Left ventricle myocardium inferior (tissue), 1 donor: ENCODE measurements at regions not wholly inside any gene's neighbourhood (a gene's known extent, or its start where the extent isn't known, plus 50 kb on each side); places are given as distances from the start of the nearest gene placed in this dataset.

Experiments used
- DNase-seq: peaks from one replicate; pipeline ENCODE4 v3.0.0-alpha.2; 2020
- H3K27ac ChIP-seq: fragments of 200-600 bp; replicated peaks from 2 replicates; pipeline ENCODE4 v1.8.0; 2021
- H3K27me3 ChIP-seq: fragments of 200-600 bp; 2 replicates; pipeline ENCODE4 v1.8.0; 2021; ENCODE audit warnings: low read depth
- H3K36me3 ChIP-seq: fragments of 200-600 bp; 2 replicates; pipeline ENCODE4 v1.8.0; 2021
- H3K4me1 ChIP-seq: fragments of 200-600 bp; 2 replicates; pipeline ENCODE4 v1.8.0; 2021
- H3K4me3 ChIP-seq: fragments of 200-600 bp; 2 replicates; pipeline ENCODE4 v1.8.0; 2021; ENCODE audit warnings: mild to moderate bottlenecking, moderate library complexity
- H3K9me3 ChIP-seq: fragments of 200-600 bp; replicated peaks from 2 replicates; pipeline ENCODE4 v1.8.0; 2021
- intact Hi-C: fragments of 100-400 bp; cut with micrococcal nuclease; formaldehyde crosslinking; loops from one replicate; pipeline ENCODE4 v1.11.0; 2022
- TF ChIP-seq, protein P1 (sequence below): fragments of 200-600 bp; IDR thresholded peaks from 2 replicates; pipeline ENCODE4 v1.8.0; 2021; ENCODE audit warnings: antibody characterized with exemption, mild to moderate bottlenecking, borderline replicate concordance
- donor health status: DM: no; HTN: yes; CAD: no; lungs with severe emphysema.

DNA sequence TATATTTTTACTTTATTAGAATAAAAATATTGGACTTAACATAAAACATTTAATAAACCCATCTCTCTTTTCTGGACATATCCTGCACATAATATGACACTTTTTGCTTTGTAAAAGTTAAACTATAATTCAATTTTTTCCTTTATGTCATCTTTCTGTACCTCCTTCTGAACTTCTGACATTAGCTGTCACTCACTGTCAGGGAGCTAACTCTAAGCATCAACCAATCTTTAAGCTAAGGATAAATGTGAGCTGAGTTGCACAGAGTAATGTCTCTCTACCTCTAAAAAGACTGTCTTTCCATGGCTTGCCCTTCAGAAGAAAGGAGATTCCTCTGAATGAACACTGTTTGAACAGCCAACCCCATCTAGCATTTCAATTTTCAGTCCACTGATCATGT, 948.6 kb upstream of the CHAC2 start:
- Histone ChIP-seq H3K4me3 (no peak overlapping the region), H3K27me3 (no peaks in the 10 kb centered on the region), H3K4me1 (no peaks in the 10 kb centered on the region), H3K9me3 (no peaks in the 10 kb centered on the region), H3K27ac (no peak overlapping the region), H3K36me3 (no peaks in the 10 kb centered on the region)
- no peak for DNase-seq
- TF ChIP-seq, protein P1, sequence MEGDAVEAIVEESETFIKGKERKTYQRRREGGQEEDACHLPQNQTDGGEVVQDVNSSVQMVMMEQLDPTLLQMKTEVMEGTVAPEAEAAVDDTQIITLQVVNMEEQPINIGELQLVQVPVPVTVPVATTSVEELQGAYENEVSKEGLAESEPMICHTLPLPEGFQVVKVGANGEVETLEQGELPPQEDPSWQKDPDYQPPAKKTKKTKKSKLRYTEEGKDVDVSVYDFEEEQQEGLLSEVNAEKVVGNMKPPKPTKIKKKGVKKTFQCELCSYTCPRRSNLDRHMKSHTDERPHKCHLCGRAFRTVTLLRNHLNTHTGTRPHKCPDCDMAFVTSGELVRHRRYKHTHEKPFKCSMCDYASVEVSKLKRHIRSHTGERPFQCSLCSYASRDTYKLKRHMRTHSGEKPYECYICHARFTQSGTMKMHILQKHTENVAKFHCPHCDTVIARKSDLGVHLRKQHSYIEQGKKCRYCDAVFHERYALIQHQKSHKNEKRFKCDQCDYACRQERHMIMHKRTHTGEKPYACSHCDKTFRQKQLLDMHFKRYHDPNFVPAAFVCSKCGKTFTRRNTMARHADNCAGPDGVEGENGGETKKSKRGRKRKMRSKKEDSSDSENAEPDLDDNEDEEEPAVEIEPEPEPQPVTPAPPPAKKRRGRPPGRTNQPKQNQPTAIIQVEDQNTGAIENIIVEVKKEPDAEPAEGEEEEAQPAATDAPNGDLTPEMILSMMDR = no peak
- intact Hi-C loops = no loop called here

DNA sequence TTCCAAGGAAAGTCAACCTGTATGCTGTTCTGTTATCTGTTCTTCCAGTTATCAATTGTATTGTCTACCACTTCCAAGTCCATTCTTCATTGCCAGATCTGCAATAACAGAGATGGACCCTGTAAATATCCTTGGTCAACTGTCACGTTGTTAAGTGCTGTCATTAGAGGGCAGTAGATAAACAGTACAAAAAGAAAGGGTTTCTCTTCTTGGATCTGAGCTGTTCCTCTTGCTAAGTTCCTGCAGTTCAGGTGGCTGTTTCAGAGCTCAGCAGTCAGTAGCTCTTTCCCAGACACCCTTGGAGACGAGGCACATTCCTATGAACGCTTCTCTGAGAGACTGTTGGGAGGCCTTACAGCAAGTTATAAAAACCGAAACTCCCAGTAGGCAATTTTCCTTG, 957.1 kb upstream of the CHAC2 start:
- TF ChIP-seq, protein P1 = peak; percentile 61
- Histone ChIP-seq H3K4me3 (no peak overlapping the region), H3K4me1 (peaks cover 5% of the 10 kb centered on the region), H3K9me3 (no peaks in the 10 kb centered on the region), H3K36me3 (no peaks in the 10 kb centered on the region), H3K27ac (no peak overlapping the region), H3K27me3 (no peaks in the 10 kb centered on the region)
- no peak for DNase-seq
- intact Hi-C loops = no loop called here

DNA sequence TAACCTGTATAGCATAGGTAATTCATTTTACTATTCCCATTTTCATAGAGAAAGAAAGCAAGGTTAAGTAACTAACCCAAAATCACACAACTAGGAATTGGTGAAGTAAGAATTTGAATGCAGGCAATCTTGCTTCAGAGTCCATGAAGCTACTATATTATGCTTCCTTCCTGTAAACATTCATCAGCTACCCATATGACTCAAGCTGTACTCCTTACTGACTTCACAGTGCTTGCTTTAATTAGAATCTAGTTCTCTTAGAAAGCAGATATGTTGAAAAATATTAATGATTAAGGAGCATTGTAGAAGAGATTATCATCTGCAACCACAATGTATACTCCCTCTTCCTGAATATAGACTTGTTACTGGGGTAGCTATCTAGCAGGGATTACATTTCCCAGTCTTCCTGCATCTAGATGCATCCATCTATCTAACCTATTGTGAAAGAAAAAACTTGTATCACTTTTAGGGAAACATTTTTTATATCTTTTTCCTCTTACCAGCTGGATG, 961.6 kb upstream of the CHAC2 start:
- intact Hi-C loops = no loop called here
- TF ChIP-seq, protein P1 = no peak

DNA sequence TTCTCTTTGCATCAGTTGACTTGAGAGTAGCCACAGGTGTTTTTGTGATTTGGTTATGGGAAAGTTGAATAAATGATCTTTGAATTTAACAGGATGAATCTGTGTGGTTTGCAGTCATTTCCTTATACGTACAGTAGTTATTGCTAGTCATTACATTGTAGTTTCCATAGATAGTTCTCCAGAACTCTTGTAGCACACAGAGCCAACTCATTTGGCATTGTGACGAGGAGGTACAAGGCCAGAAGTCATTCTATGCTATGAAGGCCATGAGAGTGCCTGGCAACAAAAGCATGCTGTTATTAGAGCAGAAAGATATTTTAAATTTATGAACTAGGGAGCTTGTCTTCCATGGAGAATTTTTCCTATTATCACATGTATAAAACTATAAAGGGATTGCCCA, 973.0 kb upstream of the CHAC2 start:
- Histone ChIP-seq H3K4me1 (no peaks in the 10 kb centered on the region), H3K36me3 (no peaks in the 10 kb centered on the region), H3K4me3 (no peak overlapping the region), H3K9me3 (peaks cover 20% of the 10 kb centered on the region), H3K27ac (no peak overlapping the region), H3K27me3 (no peaks in the 10 kb centered on the region)
- TF ChIP-seq, protein P1 = no peak
- DNase-seq = no peak
- intact Hi-C loops = no loop called here

More for the DNA sequence above, 961.6 kb upstream of the CHAC2 start:
- peaks cover 5% of the 10 kb centered on the region for H3K4me1 ChIP-seq
- DNase-seq = no peak
- peaks cover 19% of the 10 kb centered on the region for H3K9me3 ChIP-seq
- no peaks in the 10 kb centered on the region for H3K36me3 ChIP-seq
- H3K4me3 ChIP-seq = no peak overlapping the region
- no peaks in the 10 kb centered on the region for H3K27me3 ChIP-seq
- no peak overlapping the region for H3K27ac ChIP-seq

DNA sequence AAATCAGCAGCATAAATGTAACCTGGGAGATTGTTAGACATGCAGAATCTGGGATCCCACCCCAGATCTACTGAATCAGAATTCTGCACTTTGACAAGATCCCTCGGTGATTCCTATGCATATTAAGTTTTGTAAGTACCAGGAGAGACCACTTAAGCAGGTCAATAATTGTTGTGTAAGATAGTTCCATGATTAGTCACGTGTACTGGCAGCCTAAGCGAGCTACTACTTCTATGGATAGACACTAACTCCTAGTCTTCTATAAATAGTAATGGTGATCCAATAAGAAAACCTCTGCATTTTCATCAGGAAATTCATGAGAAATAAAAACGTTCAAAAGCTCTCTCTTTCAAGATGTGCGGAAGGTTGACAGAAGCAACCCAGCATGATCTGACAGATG, 988.2 kb upstream of the CHAC2 start:
- TF ChIP-seq, protein P1 = no peak
- H3K27me3 ChIP-seq = no peaks in the 10 kb centered on the region
- no peaks in the 10 kb centered on the region for H3K9me3 ChIP-seq
- no peak overlapping the region for H3K27ac ChIP-seq
- no peaks in the 10 kb centered on the region for H3K36me3 ChIP-seq
- H3K4me1 ChIP-seq = no peaks in the 10 kb centered on the region
- intact Hi-C loops = no loop called here
- H3K4me3 ChIP-seq = no peak overlapping the region
- no peak for DNase-seq
